ENCODE measurements at regions not wholly inside any gene's neighbourhood (a gene's known extent, or its start where the extent isn't known, plus 50 kb on each side); places are given as distances from the start of the nearest gene placed in this dataset.

DNA sequence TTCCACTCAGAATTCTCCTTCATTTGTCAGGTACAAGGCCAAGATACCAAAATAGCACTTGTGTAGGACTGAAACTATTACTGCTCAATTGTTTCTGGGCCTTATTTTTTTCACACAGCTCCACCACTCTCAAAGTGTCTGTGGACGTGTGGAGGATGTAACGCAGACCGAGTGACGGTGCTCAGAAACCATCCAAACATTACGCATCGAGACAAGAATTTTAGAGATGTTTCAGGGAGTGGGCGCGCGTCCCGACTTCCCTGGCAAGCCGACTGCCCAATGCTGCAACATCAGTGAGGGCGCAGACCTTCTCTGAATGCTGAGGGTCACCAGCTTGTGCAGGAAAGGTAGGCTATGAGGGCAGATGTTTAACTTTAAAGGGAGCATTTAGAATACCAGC lies 108.4 kb downstream of the GATA6 start:
- H3K27ac ChIP-seq (ENCODE audit: low read length), result no peak overlapping the region
- DNase-seq, result no peak
- no peaks in the 10 kb centered on the region for H3K4me1 ChIP-seq (ENCODE audit: control insufficient read depth, insufficient read depth, low read length)
- H3K36me3 ChIP-seq (ENCODE audit: control insufficient read depth, insufficient read depth, low read length), result no peaks in the 10 kb centered on the region
- H3K27me3 ChIP-seq (ENCODE audit: control insufficient read depth, insufficient read depth, low read length), result no peaks in the 10 kb centered on the region
- no peak overlapping the region for H3K4me3 ChIP-seq (ENCODE audit: low read length)
- WGBS (ENCODE audit: insufficient coverage), result 89% methylated on average over 11 of the region's 12 CpGs
- no peaks in the 10 kb centered on the region for H3K9me3 ChIP-seq (replicated peaks; ENCODE audit: control insufficient read depth, low read depth, low read length)

DNA sequence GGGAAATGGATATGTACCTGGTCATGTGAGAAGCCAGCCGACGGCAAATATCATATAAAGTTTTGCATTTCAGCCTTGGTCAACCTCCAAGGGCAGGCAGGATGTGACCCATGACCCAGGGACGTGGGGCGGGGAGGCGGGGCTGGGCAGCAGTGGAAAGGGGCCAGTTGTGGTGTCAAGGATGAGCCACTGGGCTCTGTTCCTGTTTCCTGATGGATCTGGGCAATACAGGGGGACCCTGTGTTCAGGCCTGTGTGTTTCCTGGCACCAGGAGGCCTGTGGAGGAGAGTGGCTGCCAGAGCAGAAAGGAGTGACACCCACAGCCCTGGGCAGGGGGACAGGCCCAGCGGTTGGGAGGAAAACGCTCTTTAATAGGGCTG lies 106.9 kb downstream of the GATA6 start:
- Histone ChIP-seq H3K36me3 (ENCODE audit: control insufficient read depth, insufficient read depth, low read length) (no peaks in the 10 kb centered on the region), H3K9me3 (replicated peaks; ENCODE audit: control insufficient read depth, low read depth, low read length) (no peaks in the 10 kb centered on the region), H3K27ac (ENCODE audit: low read length) (no peak overlapping the region), H3K27me3 (ENCODE audit: control insufficient read depth, insufficient read depth, low read length) (no peaks in the 10 kb centered on the region), H3K4me1 (ENCODE audit: control insufficient read depth, insufficient read depth, low read length) (no peaks in the 10 kb centered on the region), H3K4me3 (ENCODE audit: low read length) (no peak overlapping the region)
- no peak for DNase-seq
- WGBS (ENCODE audit: insufficient coverage), result 65% methylated on average over 4 of the region's 7 CpGs

DNA sequence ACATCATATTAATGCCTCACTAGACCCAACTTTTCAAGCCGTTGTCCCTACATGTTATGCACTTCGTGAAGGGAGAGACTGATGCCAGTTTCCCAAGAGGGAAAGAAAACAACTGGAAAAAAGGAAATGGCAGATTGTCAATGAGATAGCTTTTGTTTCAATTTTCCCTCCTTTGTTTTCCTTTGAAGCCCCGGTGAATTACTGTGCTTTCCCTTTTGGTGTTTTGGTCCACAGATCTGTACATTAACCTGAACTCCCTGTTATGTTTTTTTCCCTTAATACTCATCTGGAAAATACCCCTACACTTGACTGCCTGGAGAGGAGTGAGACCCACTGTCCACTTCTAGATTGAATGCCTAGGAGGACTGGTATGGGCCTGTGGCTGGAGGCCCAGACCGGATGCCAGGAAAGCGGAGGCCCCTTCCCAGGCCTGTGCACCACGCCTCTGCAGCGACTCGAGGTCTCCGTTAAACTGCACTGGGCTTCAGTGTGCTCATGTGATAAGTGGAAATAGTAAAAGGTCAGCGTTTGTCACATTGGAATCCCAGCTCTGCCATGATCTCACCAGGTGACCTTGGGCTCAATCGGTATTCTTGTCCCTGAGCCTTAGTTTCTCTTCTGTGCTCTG lies 106.4 kb downstream of the GATA6 start:
- 80% methylated on average over 7 of the region's 11 CpGs for WGBS (ENCODE audit: insufficient coverage)
- H3K4me3 ChIP-seq (ENCODE audit: low read length), result no peak overlapping the region
- no peak overlapping the region for H3K27ac ChIP-seq (ENCODE audit: low read length)
- H3K4me1 ChIP-seq (ENCODE audit: control insufficient read depth, insufficient read depth, low read length), result no peaks in the 10 kb centered on the region
- no peaks in the 10 kb centered on the region for H3K27me3 ChIP-seq (ENCODE audit: control insufficient read depth, insufficient read depth, low read length)
- H3K36me3 ChIP-seq (ENCODE audit: control insufficient read depth, insufficient read depth, low read length), result no peaks in the 10 kb centered on the region
- DNase-seq, result no peak
- H3K9me3 ChIP-seq (replicated peaks; ENCODE audit: control insufficient read depth, low read depth, low read length), result no peaks in the 10 kb centered on the region

DNA sequence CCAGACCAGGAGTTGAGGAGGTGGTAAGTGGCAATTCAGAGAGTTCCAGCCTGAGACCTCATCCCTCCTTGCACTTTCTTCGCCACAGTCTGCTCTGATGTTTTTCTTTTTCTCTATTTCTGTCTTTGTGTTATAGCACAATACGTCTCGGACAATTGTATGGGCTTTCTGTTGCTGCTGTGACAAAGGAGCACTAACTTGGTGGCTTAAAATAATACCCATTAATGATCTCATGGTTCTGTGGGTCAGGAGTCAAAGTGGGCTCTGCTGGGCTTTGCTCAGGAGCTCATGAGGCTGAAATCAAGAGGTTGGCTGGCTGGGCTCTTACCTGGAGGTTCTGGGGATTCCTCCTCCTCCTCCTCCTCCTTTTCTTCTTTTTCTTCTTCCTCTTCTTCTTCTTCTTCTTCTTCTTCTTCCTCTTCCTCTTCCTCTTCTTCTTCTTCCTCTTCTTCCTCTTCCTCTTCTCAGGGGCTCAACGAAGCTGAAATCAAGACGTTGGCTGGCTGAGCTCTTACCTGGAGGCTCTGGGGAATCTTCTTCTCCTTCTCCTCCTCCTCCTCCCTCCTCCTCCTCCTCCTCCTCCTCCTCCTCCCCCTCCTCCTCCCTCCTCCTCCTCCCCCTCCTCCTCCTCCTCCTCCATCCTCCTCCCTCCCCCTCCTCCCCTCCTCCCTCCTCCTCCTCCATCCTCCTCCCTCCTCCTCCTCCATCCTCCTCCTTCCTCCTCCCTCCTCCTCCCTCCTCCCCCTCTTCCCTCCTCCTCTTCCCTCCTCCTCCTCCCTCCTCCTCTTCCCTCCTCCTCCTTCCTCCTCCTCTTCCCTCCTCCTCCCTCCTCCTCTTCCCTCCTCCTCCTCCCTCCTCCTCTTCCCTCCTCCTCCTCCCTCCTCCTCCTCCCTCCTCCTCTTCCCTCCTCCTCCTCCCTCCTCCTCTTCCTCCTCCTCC lies 104.0 kb downstream of the GATA6 start:
- no peaks in the 10 kb centered on the region for H3K4me1 ChIP-seq (ENCODE audit: control insufficient read depth, insufficient read depth, low read length)
- no peak overlapping the region for H3K27ac ChIP-seq (ENCODE audit: low read length)
- 100% methylated on average over 1 of the region's 5 CpGs for WGBS (ENCODE audit: insufficient coverage)
- no peaks in the 10 kb centered on the region for H3K27me3 ChIP-seq (ENCODE audit: control insufficient read depth, insufficient read depth, low read length)
- no peaks in the 10 kb centered on the region for H3K36me3 ChIP-seq (ENCODE audit: control insufficient read depth, insufficient read depth, low read length)
- no peaks in the 10 kb centered on the region for H3K9me3 ChIP-seq (replicated peaks; ENCODE audit: control insufficient read depth, low read depth, low read length)
- no peak overlapping the region for H3K4me3 ChIP-seq (ENCODE audit: low read length)
- no peak for DNase-seq

DNA sequence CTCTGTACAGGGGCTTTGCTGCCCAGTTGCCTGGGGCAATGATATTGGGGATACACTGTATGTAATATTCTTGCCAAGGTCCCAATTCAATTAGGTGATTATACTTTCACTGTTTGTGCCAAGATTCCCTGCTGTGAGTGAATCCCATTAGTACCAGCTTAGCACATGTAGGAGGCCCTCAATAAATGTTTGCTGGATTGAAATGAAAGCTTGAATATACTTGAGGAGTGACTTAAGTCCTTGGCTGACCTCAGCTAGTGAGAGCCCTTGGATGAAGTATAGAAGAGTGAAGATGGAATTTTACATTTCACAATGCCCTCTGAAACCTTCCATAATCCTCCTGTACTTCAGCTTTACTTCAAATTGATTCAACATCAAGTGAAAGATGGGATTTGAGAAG lies 102.9 kb downstream of the GATA6 start:
- no peaks in the 10 kb centered on the region for H3K9me3 ChIP-seq (replicated peaks; ENCODE audit: control insufficient read depth, low read depth, low read length)
- H3K4me1 ChIP-seq (ENCODE audit: control insufficient read depth, insufficient read depth, low read length), result no peaks in the 10 kb centered on the region
- DNase-seq, result no peak
- no peak overlapping the region for H3K27ac ChIP-seq (ENCODE audit: low read length)
- no peaks in the 10 kb centered on the region for H3K27me3 ChIP-seq (ENCODE audit: control insufficient read depth, insufficient read depth, low read length)
- no peaks in the 10 kb centered on the region for H3K36me3 ChIP-seq (ENCODE audit: control insufficient read depth, insufficient read depth, low read length)
- no peak overlapping the region for H3K4me3 ChIP-seq (ENCODE audit: low read length)

DNA sequence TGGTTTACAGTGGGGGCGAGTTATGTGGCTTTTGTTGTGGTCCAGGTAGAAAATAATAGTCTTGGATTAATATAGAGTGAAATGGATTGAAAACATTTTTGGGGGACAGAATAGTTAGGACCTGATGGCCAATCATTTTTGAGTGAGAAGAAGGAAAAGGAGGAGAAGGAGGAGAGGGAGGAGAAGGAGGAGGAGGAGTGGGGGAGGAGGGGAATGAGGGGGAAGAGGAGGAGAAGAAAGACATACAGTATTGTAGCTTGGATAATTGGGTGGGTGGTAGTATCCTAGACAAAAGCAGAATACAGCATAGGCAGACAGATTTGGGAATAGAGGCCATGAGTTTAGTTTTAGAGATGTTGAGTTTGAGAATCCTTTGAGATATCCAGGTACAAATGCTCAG lies 101.6 kb downstream of the GATA6 start:
- no peaks in the 10 kb centered on the region for H3K4me1 ChIP-seq (ENCODE audit: control insufficient read depth, insufficient read depth, low read length)
- H3K27me3 ChIP-seq (ENCODE audit: control insufficient read depth, insufficient read depth, low read length), result no peaks in the 10 kb centered on the region
- no peaks in the 10 kb centered on the region for H3K36me3 ChIP-seq (ENCODE audit: control insufficient read depth, insufficient read depth, low read length)
- 89% methylated on average over 1 of the region's 1 CpG for WGBS (ENCODE audit: insufficient coverage)
- H3K27ac ChIP-seq (ENCODE audit: low read length), result no peak overlapping the region
- H3K9me3 ChIP-seq (replicated peaks; ENCODE audit: control insufficient read depth, low read depth, low read length), result no peaks in the 10 kb centered on the region
- no peak overlapping the region for H3K4me3 ChIP-seq (ENCODE audit: low read length)
- DNase-seq, result no peak

DNA sequence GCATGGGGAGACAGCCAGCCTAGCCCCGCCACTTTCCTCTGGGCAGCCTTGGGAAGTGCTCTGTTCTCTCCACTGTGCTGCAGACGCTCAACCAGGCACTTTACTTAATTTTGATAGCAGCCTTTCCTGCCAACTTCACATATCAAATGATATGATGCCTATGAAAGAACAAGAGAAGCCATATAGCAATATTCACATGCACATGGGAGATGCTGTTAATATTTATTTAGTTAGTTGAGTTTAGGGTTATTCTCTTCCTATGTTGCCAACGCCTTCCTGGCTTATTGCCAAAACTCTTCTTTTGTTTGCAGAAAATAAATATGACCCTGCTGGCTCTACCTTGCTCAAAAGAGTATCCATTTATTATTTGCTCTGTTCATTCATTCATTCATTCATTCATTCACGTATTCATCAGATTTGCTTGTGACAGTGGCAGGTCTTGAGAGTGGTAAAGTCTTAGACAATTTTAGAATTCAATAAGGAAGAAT lies 99.3 kb downstream of the GATA6 start:
- no peak overlapping the region for H3K27ac ChIP-seq (ENCODE audit: low read length)
- no peaks in the 10 kb centered on the region for H3K36me3 ChIP-seq (ENCODE audit: control insufficient read depth, insufficient read depth, low read length)
- H3K9me3 ChIP-seq (replicated peaks; ENCODE audit: control insufficient read depth, low read depth, low read length), result no peaks in the 10 kb centered on the region
- H3K4me3 ChIP-seq (ENCODE audit: low read length), result no peak overlapping the region
- WGBS (ENCODE audit: insufficient coverage), result no CpG with 5 or more reads among the region's 4 CpGs
- no peaks in the 10 kb centered on the region for H3K4me1 ChIP-seq (ENCODE audit: control insufficient read depth, insufficient read depth, low read length)
- no peaks in the 10 kb centered on the region for H3K27me3 ChIP-seq (ENCODE audit: control insufficient read depth, insufficient read depth, low read length)
- no peak for DNase-seq

DNA sequence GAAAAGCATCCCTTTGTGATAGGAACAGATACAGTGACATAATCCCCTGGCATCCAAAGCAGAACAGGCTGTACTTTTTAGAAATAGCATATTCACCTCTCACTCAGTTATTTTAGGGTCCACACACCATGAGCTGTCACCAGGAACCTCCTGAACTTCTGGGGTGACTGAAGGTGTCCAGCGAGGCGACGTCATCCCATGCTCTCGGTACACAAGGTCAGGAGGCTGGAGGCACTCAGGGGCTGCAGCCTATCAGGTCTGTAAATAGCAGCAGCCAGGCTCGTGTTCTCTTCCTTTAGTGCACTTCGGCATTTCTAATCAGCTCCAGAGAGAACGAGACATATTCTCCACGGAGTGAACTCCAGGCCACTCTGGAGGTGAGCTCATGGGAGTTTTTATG lies 98.3 kb downstream of the GATA6 start:
- no peaks in the 10 kb centered on the region for H3K36me3 ChIP-seq (ENCODE audit: control insufficient read depth, insufficient read depth, low read length)
- DNase-seq, result no peak
- no peaks in the 10 kb centered on the region for H3K27me3 ChIP-seq (ENCODE audit: control insufficient read depth, insufficient read depth, low read length)
- no peaks in the 10 kb centered on the region for H3K9me3 ChIP-seq (replicated peaks; ENCODE audit: control insufficient read depth, low read depth, low read length)
- H3K4me1 ChIP-seq (ENCODE audit: control insufficient read depth, insufficient read depth, low read length), result no peaks in the 10 kb centered on the region
- no peak overlapping the region for H3K4me3 ChIP-seq (ENCODE audit: low read length)
- 75% methylated on average over 4 of the region's 8 CpGs for WGBS (ENCODE audit: insufficient coverage)
- no peak overlapping the region for H3K27ac ChIP-seq (ENCODE audit: low read length)

DNA sequence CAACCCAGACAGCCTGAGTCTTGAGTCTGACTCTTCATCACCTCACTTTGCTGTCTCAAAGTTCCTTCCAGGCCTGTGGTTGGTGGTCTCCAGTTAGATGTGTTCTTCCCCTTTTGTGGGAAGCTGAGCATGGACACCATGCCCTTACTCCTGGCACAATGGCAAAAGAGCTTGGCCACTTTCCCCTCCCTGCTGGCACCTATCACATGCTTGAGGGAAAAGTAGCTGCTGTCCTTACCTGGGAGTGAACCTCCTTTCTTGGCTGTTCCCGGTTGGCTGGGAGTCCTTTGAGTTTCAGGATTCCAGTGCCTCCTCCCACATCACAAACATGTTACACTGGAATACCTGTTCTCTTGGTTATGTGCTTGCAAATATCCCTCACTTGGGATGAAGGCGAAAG lies 97.8 kb downstream of the GATA6 start:
- H3K9me3 ChIP-seq (replicated peaks; ENCODE audit: control insufficient read depth, low read depth, low read length), result no peaks in the 10 kb centered on the region
- no peak overlapping the region for H3K4me3 ChIP-seq (ENCODE audit: low read length)
- no peaks in the 10 kb centered on the region for H3K4me1 ChIP-seq (ENCODE audit: control insufficient read depth, insufficient read depth, low read length)
- H3K27ac ChIP-seq (ENCODE audit: low read length), result no peak overlapping the region
- no peaks in the 10 kb centered on the region for H3K27me3 ChIP-seq (ENCODE audit: control insufficient read depth, insufficient read depth, low read length)
- 100% methylated on average over 1 of the region's 2 CpGs for WGBS (ENCODE audit: insufficient coverage)
- DNase-seq, result no peak
- H3K36me3 ChIP-seq (ENCODE audit: control insufficient read depth, insufficient read depth, low read length), result no peaks in the 10 kb centered on the region

DNA sequence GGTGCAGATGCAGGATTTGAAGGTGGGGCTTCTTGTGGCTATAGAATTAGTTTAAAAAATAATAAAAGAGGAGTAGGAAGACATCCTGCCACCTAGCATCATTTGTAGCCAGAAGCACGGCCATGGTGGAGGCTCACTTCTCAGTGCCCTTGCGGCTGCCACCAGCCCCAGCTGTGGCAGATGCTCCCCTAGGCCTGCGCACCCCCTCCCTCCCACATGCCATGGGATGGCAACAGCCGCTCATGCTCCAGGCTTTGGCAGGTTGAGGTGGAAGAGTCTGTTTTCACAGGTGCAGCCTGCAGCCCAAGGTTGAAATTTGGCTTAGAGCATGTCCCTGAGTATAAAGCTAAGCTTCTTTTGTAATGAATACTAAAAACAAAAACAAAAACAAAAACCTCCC lies 96.4 kb downstream of the GATA6 start:
- WGBS (ENCODE audit: insufficient coverage), result no CpG with 5 or more reads among the region's 4 CpGs
- H3K4me1 ChIP-seq (ENCODE audit: control insufficient read depth, insufficient read depth, low read length), result no peaks in the 10 kb centered on the region
- no peak overlapping the region for H3K27ac ChIP-seq (ENCODE audit: low read length)
- DNase-seq, result no peak
- H3K4me3 ChIP-seq (ENCODE audit: low read length), result no peak overlapping the region
- no peaks in the 10 kb centered on the region for H3K9me3 ChIP-seq (replicated peaks; ENCODE audit: control insufficient read depth, low read depth, low read length)
- H3K36me3 ChIP-seq (ENCODE audit: control insufficient read depth, insufficient read depth, low read length), result no peaks in the 10 kb centered on the region
- no peaks in the 10 kb centered on the region for H3K27me3 ChIP-seq (ENCODE audit: control insufficient read depth, insufficient read depth, low read length)

Data from muscle of leg (tissue), 3 donors.